ENCODE measurements at regions not wholly inside any gene's neighbourhood (a gene's known extent, or its start where the extent isn't known, plus 50 kb on each side); places are given as distances from the start of the nearest gene placed in this dataset.
"Not testable (repeated sequence)": the region's sequence is repeated elsewhere in the genome, so short reads cannot be mapped to it uniquely, and the experiment has no call there.

- in situ Hi-C loops (cut with HindIII; ENCODE audit: low sequenced_read_pairs) = no loop called here
Measured at GRCh38 chr17:21756856-21757619, 64.7 kb downstream of the KCNJ18 start.

DNA sequence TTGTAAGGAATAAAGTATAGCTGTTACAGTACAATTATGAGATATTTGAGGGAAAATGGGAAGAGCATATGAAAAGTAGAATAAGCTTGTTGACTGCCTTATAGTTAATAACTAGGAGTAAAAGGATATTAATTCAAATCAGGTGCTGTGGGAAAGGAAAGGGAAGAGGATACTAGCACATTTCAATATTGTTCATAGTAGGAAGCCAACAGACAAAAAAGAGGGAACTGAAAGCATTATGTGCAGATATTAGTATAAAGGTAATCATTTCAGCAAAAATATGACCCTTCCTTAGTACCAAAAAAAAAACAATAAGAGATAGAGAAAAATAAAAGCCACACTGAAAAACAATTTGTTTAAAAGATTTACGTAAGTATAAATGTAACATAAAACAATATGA lies 67.3 kb downstream of the KCNJ18 start:
- in situ Hi-C loops (cut with HindIII; ENCODE audit: low sequenced_read_pairs); DNase-seq (ENCODE audit: low read depth, low spot score); H3K4me3 ChIP-seq (ENCODE audit: low read depth, low read length): not testable (repeated sequence)

More at GRCh38 chr17:21756856-21757619, 64.7 kb downstream of the KCNJ18 start:
- H3K4me3 ChIP-seq (ENCODE audit: low read depth, low read length) = no peak overlapping the region
- DNase-seq (ENCODE audit: low read depth, low spot score) = no peak
- TF ChIP-seq, protein P1, sequence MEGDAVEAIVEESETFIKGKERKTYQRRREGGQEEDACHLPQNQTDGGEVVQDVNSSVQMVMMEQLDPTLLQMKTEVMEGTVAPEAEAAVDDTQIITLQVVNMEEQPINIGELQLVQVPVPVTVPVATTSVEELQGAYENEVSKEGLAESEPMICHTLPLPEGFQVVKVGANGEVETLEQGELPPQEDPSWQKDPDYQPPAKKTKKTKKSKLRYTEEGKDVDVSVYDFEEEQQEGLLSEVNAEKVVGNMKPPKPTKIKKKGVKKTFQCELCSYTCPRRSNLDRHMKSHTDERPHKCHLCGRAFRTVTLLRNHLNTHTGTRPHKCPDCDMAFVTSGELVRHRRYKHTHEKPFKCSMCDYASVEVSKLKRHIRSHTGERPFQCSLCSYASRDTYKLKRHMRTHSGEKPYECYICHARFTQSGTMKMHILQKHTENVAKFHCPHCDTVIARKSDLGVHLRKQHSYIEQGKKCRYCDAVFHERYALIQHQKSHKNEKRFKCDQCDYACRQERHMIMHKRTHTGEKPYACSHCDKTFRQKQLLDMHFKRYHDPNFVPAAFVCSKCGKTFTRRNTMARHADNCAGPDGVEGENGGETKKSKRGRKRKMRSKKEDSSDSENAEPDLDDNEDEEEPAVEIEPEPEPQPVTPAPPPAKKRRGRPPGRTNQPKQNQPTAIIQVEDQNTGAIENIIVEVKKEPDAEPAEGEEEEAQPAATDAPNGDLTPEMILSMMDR (IDR thresholded peaks at IDR 0.05; ENCODE audit: low read depth, low read length) = no peak

- H3K4me3 ChIP-seq (ENCODE audit: low read depth, low read length); DNase-seq (ENCODE audit: low read depth, low spot score); in situ Hi-C loops (cut with HindIII; ENCODE audit: low sequenced_read_pairs): not testable (repeated sequence)
Measured at GRCh38 chr17:21763738-21764340, 71.5 kb downstream of the KCNJ18 start.

DNA sequence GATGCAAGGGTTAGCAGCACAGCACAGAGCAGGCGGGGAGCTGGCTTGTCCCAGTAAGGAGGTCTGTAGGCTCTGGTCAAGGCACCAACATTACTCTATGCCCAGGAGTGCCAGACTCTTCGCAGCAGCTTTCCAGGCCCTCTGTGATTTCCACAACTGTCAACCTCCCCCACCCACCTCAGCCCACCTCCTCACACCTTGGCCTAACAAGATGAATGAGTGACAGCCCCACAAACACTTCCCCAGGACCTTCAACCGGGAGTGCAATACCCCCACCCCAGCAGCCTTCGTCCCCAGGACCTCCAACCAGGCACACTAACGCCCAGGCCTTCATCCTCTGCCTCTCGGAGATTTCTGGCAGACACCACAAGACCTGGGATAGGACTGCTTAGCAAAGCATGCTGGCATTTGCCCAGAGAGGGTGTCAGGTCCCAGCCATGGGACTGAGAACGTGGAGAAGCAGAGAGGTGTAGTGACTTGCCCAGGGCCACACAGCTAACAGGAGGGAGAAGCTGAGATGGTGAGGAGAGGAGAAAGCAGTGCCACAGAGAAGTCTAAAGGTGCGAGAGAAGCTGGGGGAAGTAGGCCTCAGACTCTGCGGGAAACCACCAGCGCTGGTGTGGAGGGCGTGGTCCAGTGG lies 73.4 kb downstream of the KCNJ18 start:
- DNase-seq (ENCODE audit: low read depth, low spot score); in situ Hi-C loops (cut with HindIII; ENCODE audit: low sequenced_read_pairs); H3K4me3 ChIP-seq (ENCODE audit: low read depth, low read length): not testable (repeated sequence)

DNA sequence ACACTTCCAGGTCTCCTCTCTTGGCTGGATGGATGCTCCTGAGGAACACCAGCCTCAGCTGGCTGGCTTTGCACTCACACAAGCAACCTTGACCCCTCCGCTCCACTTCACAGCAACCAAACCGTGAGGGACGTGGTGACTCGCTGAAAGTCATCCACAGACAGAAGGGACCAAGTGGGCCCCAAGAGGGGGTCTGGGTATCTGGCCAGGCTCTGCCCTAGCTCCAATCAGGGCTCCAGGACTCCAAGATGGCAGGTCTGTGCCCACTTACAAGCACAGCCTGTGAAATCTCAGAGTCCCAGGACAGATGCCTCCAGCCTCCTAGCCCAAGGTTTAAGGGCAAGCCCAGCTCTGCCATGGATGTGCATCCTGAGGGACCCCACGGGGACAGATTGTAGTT lies 74.2 kb downstream of the KCNJ18 start:
- in situ Hi-C loops (cut with HindIII; ENCODE audit: low sequenced_read_pairs); H3K4me3 ChIP-seq (ENCODE audit: low read depth, low read length); DNase-seq (ENCODE audit: low read depth, low spot score): not testable (repeated sequence)

DNA sequence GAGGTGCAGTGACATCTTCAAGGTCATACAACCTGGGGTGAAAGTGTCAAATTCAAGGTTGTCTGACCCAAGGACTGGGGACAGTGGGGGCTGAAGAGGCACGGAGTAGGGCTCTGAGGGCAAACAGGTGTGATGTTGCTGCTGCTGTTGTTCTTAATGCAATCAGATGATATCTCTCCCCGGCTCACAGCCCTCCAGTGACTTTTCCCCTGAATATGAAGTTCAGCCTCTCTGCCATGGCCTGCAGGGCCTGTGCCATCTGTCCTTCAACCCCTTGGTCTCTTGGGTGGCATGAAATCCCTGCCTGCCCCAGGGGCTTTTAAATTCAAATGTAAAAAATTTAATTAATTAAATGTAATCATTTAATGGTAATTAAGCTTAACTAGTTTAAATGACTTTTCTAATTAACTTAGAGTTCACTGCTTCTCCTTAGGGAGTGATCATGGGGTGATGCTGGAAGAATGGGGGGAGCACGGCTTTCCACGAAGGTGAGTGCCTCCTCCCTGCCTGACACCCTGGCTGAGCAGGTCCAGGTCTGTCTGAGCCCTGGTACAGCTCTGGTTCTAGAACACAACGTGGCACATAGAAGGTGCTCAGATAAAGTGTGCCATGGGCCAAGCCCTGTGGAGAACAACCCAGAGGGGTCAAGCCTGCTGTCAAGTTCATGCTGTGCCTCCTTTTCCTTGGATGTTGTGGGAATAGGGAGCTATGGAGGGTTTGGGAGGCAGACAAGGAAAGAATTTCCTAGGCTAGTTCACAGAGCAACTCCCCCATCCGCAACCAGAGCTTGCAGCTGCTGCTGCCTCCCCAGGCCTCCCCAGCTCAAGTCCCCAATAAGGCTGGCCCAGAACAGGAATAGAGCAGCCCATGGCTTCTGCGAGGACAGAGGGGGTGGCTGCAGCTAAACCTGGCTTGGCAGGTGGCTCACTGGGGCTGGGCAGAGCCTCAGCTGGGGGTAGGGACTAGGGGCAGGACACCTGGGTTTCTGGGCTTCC lies 75.1 kb downstream of the KCNJ18 start:
- H3K4me3 ChIP-seq (ENCODE audit: low read depth, low read length); in situ Hi-C loops (cut with HindIII; ENCODE audit: low sequenced_read_pairs); DNase-seq (ENCODE audit: low read depth, low spot score): not testable (repeated sequence)

DNA sequence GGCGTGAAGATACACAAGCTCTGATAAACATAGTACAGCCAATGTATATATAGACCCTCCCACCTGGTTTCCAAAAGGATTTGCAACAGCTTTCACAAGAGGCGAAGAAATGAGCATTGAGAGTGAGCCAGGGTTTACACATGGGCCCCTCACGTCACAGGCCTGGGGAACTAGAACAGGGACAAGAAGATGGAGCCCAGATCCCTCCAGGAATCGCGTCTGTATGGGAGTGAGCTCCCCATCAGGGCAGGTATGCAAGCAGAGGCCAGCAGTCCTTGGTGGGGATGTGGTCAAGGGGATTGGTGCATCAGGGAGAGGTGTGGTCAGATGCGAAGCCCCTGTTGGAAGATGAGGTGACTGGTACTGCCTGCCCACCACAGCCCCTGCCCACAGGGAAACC lies 75.9 kb downstream of the KCNJ18 start:
- H3K4me3 ChIP-seq (ENCODE audit: low read depth, low read length); in situ Hi-C loops (cut with HindIII; ENCODE audit: low sequenced_read_pairs); DNase-seq (ENCODE audit: low read depth, low spot score): not testable (repeated sequence)

DNA sequence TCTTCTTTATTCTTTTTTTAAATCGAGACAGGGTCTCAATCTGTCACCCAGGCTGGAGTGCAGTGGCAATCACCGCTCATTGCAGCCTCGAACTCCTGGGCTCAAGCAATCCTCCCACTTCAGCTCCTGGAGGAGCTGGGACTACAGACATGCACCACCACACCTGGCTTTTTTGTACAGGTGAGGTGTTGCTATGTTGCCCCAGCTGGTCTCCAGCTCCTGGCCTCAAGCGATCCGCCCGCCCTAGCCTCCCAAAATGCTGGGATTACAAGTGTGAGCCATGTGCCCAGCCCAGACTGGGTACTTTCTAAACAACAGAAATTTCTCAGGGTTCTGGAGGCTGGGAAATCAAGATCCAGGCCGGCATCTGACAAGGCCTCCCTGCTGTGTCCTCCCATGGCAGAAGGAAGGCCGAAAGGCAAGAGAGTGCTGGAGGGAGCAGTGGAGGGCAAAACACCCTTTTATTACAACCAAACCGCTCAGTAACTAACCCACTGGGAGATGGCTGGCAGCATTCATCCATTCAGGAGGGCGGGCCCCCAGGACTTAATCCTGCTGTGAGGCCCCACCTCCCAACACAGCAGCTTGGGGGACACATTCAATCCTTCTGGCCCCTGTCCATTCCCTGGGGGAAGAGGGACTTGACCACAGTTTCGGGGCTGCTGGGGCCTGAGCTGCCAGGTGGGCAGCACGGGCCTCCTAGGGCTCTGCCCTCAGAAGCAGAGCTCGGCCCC lies 76.6 kb downstream of the KCNJ18 start:
- DNase-seq (ENCODE audit: low read depth, low spot score); in situ Hi-C loops (cut with HindIII; ENCODE audit: low sequenced_read_pairs); H3K4me3 ChIP-seq (ENCODE audit: low read depth, low read length): not testable (repeated sequence)

DNA sequence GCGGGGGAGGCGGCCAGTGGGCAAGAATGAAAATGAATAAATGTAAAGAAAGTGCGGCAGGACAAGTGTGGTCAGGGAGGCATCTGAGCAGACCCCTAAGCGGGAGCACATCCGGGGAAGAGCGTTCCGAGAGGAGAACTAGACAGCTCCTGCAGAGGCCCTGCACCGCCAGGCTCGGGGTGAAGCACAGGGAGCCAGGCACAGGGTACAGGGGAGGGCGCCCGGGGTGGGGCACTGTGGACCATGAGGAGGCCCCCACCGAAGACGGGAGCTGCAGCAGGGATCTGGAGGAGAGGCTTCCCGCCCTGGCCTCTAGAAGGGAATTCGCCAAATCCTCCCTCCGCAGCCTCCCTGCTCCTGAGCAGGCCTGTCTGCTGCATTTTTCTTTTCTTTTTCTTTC lies 77.5 kb downstream of the KCNJ18 start:
- DNase-seq (ENCODE audit: low read depth, low spot score); in situ Hi-C loops (cut with HindIII; ENCODE audit: low sequenced_read_pairs); H3K4me3 ChIP-seq (ENCODE audit: low read depth, low read length): not testable (repeated sequence)

DNA sequence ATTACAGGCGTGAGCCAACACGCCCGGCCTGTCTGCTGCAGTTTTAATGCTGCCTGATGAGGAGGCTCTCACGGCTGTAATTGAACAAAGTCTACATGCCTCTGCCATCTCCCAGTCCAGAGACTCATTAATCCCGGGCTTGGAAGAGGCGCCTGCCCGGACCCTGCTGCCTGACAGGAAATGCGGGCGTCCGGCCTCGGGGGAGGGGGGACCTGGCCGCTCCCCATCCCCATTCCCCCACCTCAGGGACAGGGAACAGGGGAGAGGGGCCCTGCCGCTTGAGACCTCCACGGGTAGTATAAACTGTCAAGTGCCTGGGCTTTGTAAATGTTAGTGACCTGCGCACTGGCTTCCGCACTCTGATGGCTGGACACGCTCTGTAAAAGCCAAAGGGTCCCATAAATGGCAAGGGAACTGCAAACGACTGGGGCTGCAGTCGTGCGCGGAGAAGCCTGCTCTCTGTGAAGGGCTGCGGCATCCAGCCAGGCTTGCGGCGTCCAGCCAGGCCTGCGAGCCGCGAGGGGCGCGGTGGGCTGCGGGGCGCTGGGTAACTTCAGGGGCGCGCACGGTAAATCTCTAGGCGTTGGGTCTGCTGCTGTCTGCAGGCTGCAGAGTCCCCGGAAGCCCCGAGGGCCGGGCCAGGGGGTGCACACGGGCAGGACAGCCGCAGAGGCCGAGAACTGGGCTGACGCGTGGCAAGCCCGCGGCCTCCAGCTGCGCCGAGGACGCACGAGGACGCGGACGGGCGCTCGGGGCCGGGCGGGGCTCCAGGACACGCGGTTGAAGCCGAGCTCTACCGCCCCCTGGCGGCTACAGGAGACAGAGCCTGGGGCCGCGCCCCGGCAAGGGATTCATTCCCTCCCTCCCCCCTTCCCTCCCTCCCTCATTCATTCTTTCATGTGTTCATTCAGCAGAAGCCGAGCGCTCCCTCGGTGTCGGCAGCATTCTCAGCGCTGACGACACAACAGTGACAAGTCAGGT lies 78.4 kb downstream of the KCNJ18 start:
- in situ Hi-C loops (cut with HindIII; ENCODE audit: low sequenced_read_pairs); H3K4me3 ChIP-seq (ENCODE audit: low read depth, low read length); DNase-seq (ENCODE audit: low read depth, low spot score): not testable (repeated sequence)
